ENCODE measurements at regions not wholly inside any gene's neighbourhood (a gene's known extent, or its start where the extent isn't known, plus 50 kb on each side); places are given as distances from the start of the nearest gene placed in this dataset.
"Not testable (repeated sequence)": the region's sequence is repeated elsewhere in the genome, so short reads cannot be mapped to it uniquely, and the experiment has no call there.

DNA sequence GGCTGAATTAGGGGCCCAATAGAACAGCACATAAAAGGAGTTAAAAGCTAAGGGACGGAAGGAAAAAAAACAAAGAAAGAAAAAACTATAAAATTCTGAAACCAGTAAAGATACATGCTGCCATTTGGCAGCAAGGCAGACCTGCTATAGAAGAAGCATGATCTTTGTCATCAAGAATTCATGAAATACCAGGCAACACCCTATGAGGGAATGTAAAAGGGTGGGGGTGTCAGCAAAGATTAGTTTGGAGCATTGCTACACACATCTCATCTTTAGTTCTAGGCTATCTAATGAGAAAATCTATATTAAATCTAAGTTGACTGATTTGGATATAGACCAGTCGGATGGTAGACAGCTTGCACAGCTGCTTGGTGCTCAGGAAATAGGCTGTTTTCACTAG is 66.4 kb upstream of the LRRC37A2 start:
- H3K9ac ChIP-seq (ENCODE audit: control insufficient read depth, insufficient read depth, low read length); BruUV-seq (replicated peaks); in situ Hi-C loops (cut with MboI); POLR2A ChIA-PET; H3K27me3 ChIP-seq (replicated peaks in 1 of 2; ENCODE audit: control insufficient read depth in 2 of 2, insufficient read depth in 2 of 2, low read length in 1 of 2); H3K4me2 ChIP-seq (ENCODE audit: control insufficient read depth, insufficient read depth); ATAC-seq; H3K4me3 ChIP-seq; DNase-seq (ENCODE audit: low read depth, low spot score); H3K9me3 ChIP-seq (replicated peaks; ENCODE audit: control insufficient read depth, insufficient read depth, low read length); H3K27ac ChIP-seq (ENCODE audit: control insufficient read depth, insufficient read depth); CTCF ChIA-PET; intact Hi-C loops (cut with micrococcal nuclease; ENCODE audit: unreplicated experiment); H3K79me2 ChIP-seq (ENCODE audit: control insufficient read depth, insufficient read depth, low read length); H4K20me1 ChIP-seq (ENCODE audit: control insufficient read depth, insufficient read depth); RAD21 ChIA-PET (ENCODE audit: unreplicated experiment); H3K4me1 ChIP-seq (ENCODE audit: control insufficient read depth, insufficient read depth, low read length); H3K36me3 ChIP-seq (ENCODE audit: control insufficient read depth in 2 of 2, insufficient read depth in 2 of 2, low read length in 1 of 2); SMC1A ChIA-PET (ENCODE audit: uncharacterized antibody, unreplicated experiment); FAIRE-seq; H2AFZ ChIP-seq (ENCODE audit: control insufficient read depth, low read depth, low read length): not testable (repeated sequence)
- WGBS (ENCODE audit: insufficient coverage, insufficient replicate concordance, low lambda C conversion rate, missing lambda C conversion rate) = no CpG with 5 or more reads among the region's 2 CpGs

GRCh38 chr17:46445411-46445810 is 66.9 kb upstream of the LRRC37A2 start:
- H3K9me3 ChIP-seq (replicated peaks; ENCODE audit: control insufficient read depth, insufficient read depth, low read length); BruUV-seq (replicated peaks); intact Hi-C loops (cut with micrococcal nuclease; ENCODE audit: unreplicated experiment); H3K4me1 ChIP-seq (ENCODE audit: control insufficient read depth, insufficient read depth, low read length); SMC1A ChIA-PET (ENCODE audit: uncharacterized antibody, unreplicated experiment); FAIRE-seq; H3K4me3 ChIP-seq; H4K20me1 ChIP-seq (ENCODE audit: control insufficient read depth, insufficient read depth); H3K9ac ChIP-seq (ENCODE audit: control insufficient read depth, insufficient read depth, low read length); H2AFZ ChIP-seq (ENCODE audit: control insufficient read depth, low read depth, low read length); H3K4me2 ChIP-seq (ENCODE audit: control insufficient read depth, insufficient read depth); RAD21 ChIA-PET (ENCODE audit: unreplicated experiment); H3K79me2 ChIP-seq (ENCODE audit: control insufficient read depth, insufficient read depth, low read length); ATAC-seq; H3K36me3 ChIP-seq (ENCODE audit: control insufficient read depth in 2 of 2, insufficient read depth in 2 of 2, low read length in 1 of 2); in situ Hi-C loops (cut with MboI); H3K27ac ChIP-seq (ENCODE audit: control insufficient read depth, insufficient read depth); DNase-seq (ENCODE audit: low read depth, low spot score); H3K27me3 ChIP-seq (replicated peaks in 1 of 2; ENCODE audit: control insufficient read depth in 2 of 2, insufficient read depth in 2 of 2, low read length in 1 of 2); POLR2A ChIA-PET; CTCF ChIA-PET: not testable (repeated sequence)
- WGBS (ENCODE audit: insufficient coverage, insufficient replicate concordance, low lambda C conversion rate, missing lambda C conversion rate) = no CpG with 5 or more reads among the region's 1 CpG

DNA sequence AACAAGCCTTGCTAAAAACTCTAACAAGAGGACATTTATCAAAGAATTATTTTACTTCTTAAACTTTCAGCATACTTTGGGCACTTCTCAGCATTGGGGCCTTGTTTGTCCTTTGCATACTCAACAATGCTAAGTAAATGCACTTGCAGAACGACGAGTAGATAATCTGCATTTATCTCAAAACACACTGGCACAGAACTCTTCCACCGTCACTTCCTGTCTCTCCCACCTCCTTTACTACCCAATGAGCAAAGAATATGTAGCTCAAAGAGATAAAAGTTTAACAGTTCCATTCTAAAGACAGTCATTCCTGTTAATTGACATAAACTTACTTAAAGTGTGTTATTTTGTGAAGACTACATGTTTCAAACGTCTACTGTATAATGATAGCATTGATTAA is 70.1 kb upstream of the LRRC37A2 start:
- POLR2A ChIA-PET; RAD21 ChIA-PET (ENCODE audit: unreplicated experiment); SMC1A ChIA-PET (ENCODE audit: uncharacterized antibody, unreplicated experiment): not testable (repeated sequence)

GRCh38 chr17:46440665-46441064 is 71.6 kb upstream of the LRRC37A2 start:
- H3K9ac ChIP-seq (ENCODE audit: control insufficient read depth, insufficient read depth, low read length); H3K79me2 ChIP-seq (ENCODE audit: control insufficient read depth, insufficient read depth, low read length); H3K4me1 ChIP-seq (ENCODE audit: control insufficient read depth, insufficient read depth, low read length); H3K27ac ChIP-seq (ENCODE audit: control insufficient read depth, insufficient read depth); H4K20me1 ChIP-seq (ENCODE audit: control insufficient read depth, insufficient read depth); H3K4me3 ChIP-seq; H3K9me3 ChIP-seq (replicated peaks; ENCODE audit: control insufficient read depth, insufficient read depth, low read length); ATAC-seq; H3K36me3 ChIP-seq (ENCODE audit: control insufficient read depth in 2 of 2, insufficient read depth in 2 of 2, low read length in 1 of 2); FAIRE-seq; in situ Hi-C loops (cut with MboI); H3K4me2 ChIP-seq (ENCODE audit: control insufficient read depth, insufficient read depth); H2AFZ ChIP-seq (ENCODE audit: control insufficient read depth, low read depth, low read length); RAD21 ChIA-PET (ENCODE audit: unreplicated experiment); SMC1A ChIA-PET (ENCODE audit: uncharacterized antibody, unreplicated experiment); CTCF ChIA-PET; POLR2A ChIA-PET; BruUV-seq (replicated peaks); H3K27me3 ChIP-seq (replicated peaks in 1 of 2; ENCODE audit: control insufficient read depth in 2 of 2, insufficient read depth in 2 of 2, low read length in 1 of 2); DNase-seq (ENCODE audit: low read depth, low spot score); intact Hi-C loops (cut with micrococcal nuclease; ENCODE audit: unreplicated experiment): not testable (repeated sequence)
- no CpG with 5 or more reads among the region's 5 CpGs for WGBS (ENCODE audit: insufficient coverage, insufficient replicate concordance, low lambda C conversion rate, missing lambda C conversion rate)

More for the DNA sequence above, 70.1 kb upstream of the LRRC37A2 start:
- H3K79me2 ChIP-seq (ENCODE audit: control insufficient read depth, insufficient read depth, low read length); H3K4me1 ChIP-seq (ENCODE audit: control insufficient read depth, insufficient read depth, low read length); in situ Hi-C loops (cut with MboI); H3K9ac ChIP-seq (ENCODE audit: control insufficient read depth, insufficient read depth, low read length); CTCF ChIA-PET; H3K9me3 ChIP-seq (replicated peaks; ENCODE audit: control insufficient read depth, insufficient read depth, low read length); DNase-seq (ENCODE audit: low read depth, low spot score); intact Hi-C loops (cut with micrococcal nuclease; ENCODE audit: unreplicated experiment); BruUV-seq (replicated peaks); H3K27ac ChIP-seq (ENCODE audit: control insufficient read depth, insufficient read depth); H2AFZ ChIP-seq (ENCODE audit: control insufficient read depth, low read depth, low read length); H4K20me1 ChIP-seq (ENCODE audit: control insufficient read depth, insufficient read depth); H3K27me3 ChIP-seq (replicated peaks in 1 of 2; ENCODE audit: control insufficient read depth in 2 of 2, insufficient read depth in 2 of 2, low read length in 1 of 2); H3K4me3 ChIP-seq; FAIRE-seq; H3K36me3 ChIP-seq (ENCODE audit: control insufficient read depth in 2 of 2, insufficient read depth in 2 of 2, low read length in 1 of 2); ATAC-seq; H3K4me2 ChIP-seq (ENCODE audit: control insufficient read depth, insufficient read depth): not testable (repeated sequence)
- WGBS (ENCODE audit: insufficient coverage, insufficient replicate concordance, low lambda C conversion rate, missing lambda C conversion rate) = no CpG with 5 or more reads among the region's 4 CpGs
